HG02588 (cell line): ENCODE measurements at regions not wholly inside any gene's neighbourhood (a gene's known extent, or its start where the extent isn't known, plus 50 kb on each side); places are given as distances from the start of the nearest gene placed in this dataset.
"Not testable (repeated sequence)": the region's sequence is repeated elsewhere in the genome, so short reads cannot be mapped to it uniquely, and the experiment has no call there.

Source experiments
- ATAC-seq: cut with Tn5 transposase; IDR thresholded peaks from one replicate; pipeline ENCODE4 v1.9.1; 2021; ENCODE audit warnings: mild to moderate bottlenecking, moderate library complexity; ENCODE audit not compliant: unreplicated experiment

GRCh38 chr6:81565071-81565470, 187.4 kb downstream of the TENT5A start:
- ATAC-seq, result no peak

- no peak for ATAC-seq
Observed at GRCh38 chr6:81564470-81565068, 187.9 kb downstream of the TENT5A start.

GRCh38 chr6:81562169-81562568, 190.3 kb downstream of the TENT5A start:
- no peak for ATAC-seq

- no peak for ATAC-seq
Observed at GRCh38 chr6:81561731-81562130, 190.8 kb downstream of the TENT5A start.

GRCh38 chr6:81561071-81561564, 191.4 kb downstream of the TENT5A start:
- no peak for ATAC-seq

- ATAC-seq, result no peak
Observed at GRCh38 chr6:81557811-81558210, 194.7 kb downstream of the TENT5A start.

GRCh38 chr6:81556551-81556950, 195.9 kb downstream of the TENT5A start:
- ATAC-seq, result no peak

- ATAC-seq, result no peak
Observed at GRCh38 chr6:81553216-81553615, 199.3 kb downstream of the TENT5A start.

GRCh38 chr6:81552644-81553043, 199.8 kb downstream of the TENT5A start:
- no peak for ATAC-seq

- no peak for ATAC-seq
Observed at GRCh38 chr6:81547149-81547548, 205.3 kb downstream of the TENT5A start.

- ATAC-seq, result peak; percentile 43
Observed at GRCh38 chr6:81534934-81535465, 217.5 kb downstream of the TENT5A start.

GRCh38 chr6:81531869-81532561, 220.5 kb downstream of the TENT5A start:
- no peak for ATAC-seq

- ATAC-seq, result no peak
Observed at GRCh38 chr6:81517455-81517854, 235.0 kb downstream of the TENT5A start.

GRCh38 chr6:81515562-81516453, 236.7 kb downstream of the TENT5A start:
- no peak for ATAC-seq

GRCh38 chr6:81514195-81514594, 238.3 kb downstream of the TENT5A start:
- not testable (repeated sequence) for ATAC-seq

- ATAC-seq, result no peak
Observed at GRCh38 chr6:81511423-81511822, 241.1 kb downstream of the TENT5A start.

- ATAC-seq, result no peak
Observed at GRCh38 chr6:81495999-81496398, 256.5 kb downstream of the TENT5A start.

GRCh38 chr6:81491454-81492101, 260.9 kb downstream of the TENT5A start:
- no peak for ATAC-seq

- no peak for ATAC-seq
Observed at GRCh38 chr6:81487489-81487888, 265.0 kb downstream of the TENT5A start.

- no peak for ATAC-seq
Observed at GRCh38 chr6:81486234-81486633, 266.2 kb downstream of the TENT5A start.

- ATAC-seq, result no peak
Observed at GRCh38 chr6:81485395-81485794, 267.1 kb downstream of the TENT5A start.
